Esophagus mucosa (tissue), 1 donor: ENCODE measurements at regions not wholly inside any gene's neighbourhood (a gene's known extent, or its start where the extent isn't known, plus 50 kb on each side); places are given as distances from the start of the nearest gene placed in this dataset.
"Not testable (repeated sequence)": the region's sequence is repeated elsewhere in the genome, so short reads cannot be mapped to it uniquely, and the experiment has no call there.

Experiments
- ATAC-seq: fragments of 200-7000 bp; cut with Tn5 transposase; one replicate; pipeline ENCODE4 v1.9.1; 2020
- donor health status: DM: yes; HTN: yes; CAD: no.

GRCh38 chr13:110811008-110811720 is 97.7 kb downstream of the ING1 start:
- no peak for ATAC-seq

GRCh38 chr13:110811771-110812120 is 98.2 kb downstream of the ING1 start:
- ATAC-seq = no peak

GRCh38 chr13:110812121-110812868 is 98.8 kb downstream of the ING1 start:
- ATAC-seq = no peak

- ATAC-seq = no peak
Observed at GRCh38 chr13:110812869-110813645, 99.6 kb downstream of the ING1 start.

- no peak for ATAC-seq
Observed at GRCh38 chr13:110813646-110814624, 100.4 kb downstream of the ING1 start.

GRCh38 chr13:110815471-110816204 is 99.2 kb downstream of the ANKRD10 start:
- no peak for ATAC-seq

- ATAC-seq = no peak
Observed at GRCh38 chr13:110816500-110816899, 98.4 kb downstream of the ANKRD10 start.

GRCh38 chr13:110817143-110817542 is 97.7 kb downstream of the ANKRD10 start:
- ATAC-seq = no peak

GRCh38 chr13:110818747-110819146 is 96.1 kb downstream of the ANKRD10 start:
- no peak for ATAC-seq

GRCh38 chr13:110819203-110820014 is 95.5 kb downstream of the ANKRD10 start:
- ATAC-seq = peak; percentile 86

GRCh38 chr13:110820322-110820721 is 94.5 kb downstream of the ANKRD10 start:
- no peak for ATAC-seq

- not testable (repeated sequence) for ATAC-seq
Observed at GRCh38 chr13:110821837-110822668, 92.8 kb downstream of the ANKRD10 start.

GRCh38 chr13:110822669-110822945 is 92.3 kb downstream of the ANKRD10 start:
- no peak for ATAC-seq

- ATAC-seq = no peak
Observed at GRCh38 chr13:110824702-110825300, 90.1 kb downstream of the ANKRD10 start.

- ATAC-seq = no peak
Observed at GRCh38 chr13:110825516-110825915, 89.4 kb downstream of the ANKRD10 start.

GRCh38 chr13:110826101-110826500 is 88.8 kb downstream of the ANKRD10 start:
- no peak for ATAC-seq

- ATAC-seq = no peak
Observed at GRCh38 chr13:110826861-110827672, 87.8 kb downstream of the ANKRD10 start.
